ENCODE measurements at regions not wholly inside any gene's neighbourhood (a gene's known extent, or its start where the extent isn't known, plus 50 kb on each side); places are given as distances from the start of the nearest gene placed in this dataset.
"Not testable (repeated sequence)": the region's sequence is repeated elsewhere in the genome, so short reads cannot be mapped to it uniquely, and the experiment has no call there.

GRCh38 chr12:65663097-65663496 is 161.2 kb upstream of the HMGA2 start:
- no peak for ATAC-seq
- intact Hi-C loops (cut with DNase I) = no loop called here
- no peak for DNase-seq (ENCODE audit: low spot score)

DNA sequence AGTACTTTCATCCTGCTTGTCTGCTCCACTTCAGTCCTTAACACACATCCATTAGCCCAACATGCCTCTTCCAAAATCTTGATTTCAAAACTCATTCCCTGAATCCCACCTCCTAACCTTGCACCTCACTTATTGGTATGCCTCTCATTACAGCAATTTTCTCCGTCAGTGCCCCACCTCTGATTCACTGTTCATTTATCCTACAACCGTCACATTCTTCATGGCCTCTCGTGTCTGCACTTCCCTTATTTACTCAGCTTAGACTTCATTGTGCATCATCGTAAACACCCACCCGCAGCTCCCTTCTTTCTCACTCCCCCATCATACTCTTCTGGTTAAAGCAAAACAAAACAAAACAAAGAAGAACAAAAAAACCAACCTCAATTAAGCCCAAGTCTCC is 160.6 kb upstream of the HMGA2 start:
- intact Hi-C loops (cut with DNase I) = no loop called here
- no peak for ATAC-seq
- no peak for DNase-seq (ENCODE audit: low spot score)

DNA sequence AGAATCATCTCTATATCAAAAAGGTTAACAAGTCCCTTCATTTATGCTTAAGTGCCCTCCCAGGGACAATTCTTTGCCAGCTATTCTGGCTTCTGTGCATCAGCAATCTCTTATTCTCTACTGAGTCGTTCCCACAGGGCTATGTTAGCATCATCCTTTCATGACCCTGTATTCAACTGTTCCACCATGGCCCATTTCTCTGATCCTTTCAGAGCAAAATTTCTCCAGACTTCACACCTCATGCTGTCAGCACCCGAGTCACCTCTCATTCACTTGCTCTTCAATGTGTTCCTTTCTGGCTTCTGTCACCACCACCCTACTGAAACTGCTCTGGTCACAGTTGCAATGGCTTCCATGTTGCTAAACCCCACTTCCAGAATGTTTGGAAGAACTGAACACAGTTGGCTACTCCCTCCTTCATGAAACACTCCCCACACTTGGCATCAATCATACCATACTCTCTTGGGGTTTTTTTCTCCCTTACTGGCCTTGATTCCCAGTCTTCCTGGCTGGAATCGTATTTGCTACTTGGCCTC is 159.5 kb upstream of the HMGA2 start:
- no peak for ATAC-seq
- intact Hi-C loops (cut with DNase I) = no loop called here
- no peak for DNase-seq (ENCODE audit: low spot score)

DNA sequence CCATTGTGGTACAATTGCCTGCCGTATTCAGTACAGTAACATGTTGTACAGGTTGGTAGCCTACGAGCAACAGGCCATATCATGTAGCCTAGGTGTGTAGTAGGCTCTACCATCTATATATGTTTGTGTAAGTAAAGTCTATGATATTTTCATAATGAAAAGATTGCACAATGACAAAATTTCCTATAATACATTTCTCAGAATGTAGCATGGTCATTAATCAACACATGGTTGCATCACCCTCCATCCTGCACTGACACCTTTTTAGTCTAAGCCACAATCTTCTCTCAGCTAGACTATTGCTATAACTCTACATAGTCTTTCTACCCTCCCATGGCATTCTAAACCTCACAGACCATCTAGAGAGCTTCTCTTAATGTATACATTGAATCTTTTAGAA is 158.5 kb upstream of the HMGA2 start:
- ATAC-seq (no peak), DNase-seq (ENCODE audit: low spot score) (no peak)
- intact Hi-C loops (cut with DNase I) = no loop called here

- intact Hi-C loops (cut with DNase I) = no loop called here
- ATAC-seq (no peak), DNase-seq (ENCODE audit: low spot score) (no peak)
Observed at GRCh38 chr12:65666876-65667275, 157.4 kb upstream of the HMGA2 start.

- ATAC-seq (no peak), DNase-seq (ENCODE audit: low spot score) (no peak)
- intact Hi-C loops (cut with DNase I) = no loop called here
Observed at GRCh38 chr12:65667932-65668331, 156.4 kb upstream of the HMGA2 start.

- intact Hi-C loops (cut with DNase I) = no loop called here
- DNase-seq (ENCODE audit: low spot score) = no peak
- ATAC-seq = no peak
Observed at GRCh38 chr12:65668981-65669695, 155.1 kb upstream of the HMGA2 start.

- no peak for DNase-seq (ENCODE audit: low spot score)
- ATAC-seq = no peak
- intact Hi-C loops (cut with DNase I) = no loop called here
Observed at GRCh38 chr12:65670775-65671174, 153.5 kb upstream of the HMGA2 start.

DNA sequence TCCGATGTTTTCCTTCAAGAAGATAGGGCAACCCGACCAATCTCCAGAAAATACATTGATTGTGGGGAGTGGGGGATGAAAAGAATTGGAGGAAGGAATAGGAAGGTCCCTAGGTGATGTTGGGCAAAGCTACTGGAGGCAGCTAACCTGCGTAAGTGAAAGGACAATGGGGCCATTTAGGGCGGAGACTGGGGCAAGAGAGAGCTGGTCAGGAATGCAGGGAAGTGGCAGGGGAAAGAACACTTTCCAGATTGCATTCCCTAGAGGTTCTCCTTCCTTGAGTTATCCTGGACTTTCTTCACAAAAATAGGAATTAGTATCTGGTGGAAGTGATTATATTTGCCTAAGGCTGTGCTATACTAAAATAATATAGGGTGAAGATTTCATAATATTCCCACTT is 151.8 kb upstream of the HMGA2 start:
- intact Hi-C loops (cut with DNase I) = no loop called here
- ATAC-seq (no peak), DNase-seq (ENCODE audit: low spot score) (no peak)

GRCh38 chr12:65673156-65673690 is 151.1 kb upstream of the HMGA2 start:
- intact Hi-C loops (cut with DNase I) = no loop called here
- DNase-seq (ENCODE audit: low spot score) (no peak), ATAC-seq (no peak)

DNA sequence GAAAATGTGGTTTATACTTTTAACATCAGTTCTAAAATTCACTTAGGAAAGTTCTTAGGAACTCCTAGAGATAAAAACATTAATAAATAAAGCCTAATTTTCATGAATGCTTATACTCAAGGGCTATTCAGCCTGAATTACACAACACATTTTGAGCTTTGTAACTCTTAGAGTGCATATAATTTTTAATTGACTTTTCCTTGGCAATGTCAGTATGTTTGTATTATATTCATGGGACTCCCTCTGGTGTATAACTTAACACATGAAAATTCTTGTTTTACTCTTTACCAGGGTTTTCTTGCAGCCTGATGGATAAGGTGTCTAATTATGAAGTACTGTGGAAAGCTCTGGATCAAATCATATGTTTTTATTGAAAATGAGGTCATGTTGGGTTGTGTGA is 150.6 kb upstream of the HMGA2 start:
- DNase-seq (ENCODE audit: low spot score) (no peak), ATAC-seq (no peak)
- intact Hi-C loops (cut with DNase I) = no loop called here

GRCh38 chr12:65675141-65675621 is 149.1 kb upstream of the HMGA2 start:
- intact Hi-C loops (cut with DNase I) = no loop called here
- no peak for ATAC-seq
- no peak for DNase-seq (ENCODE audit: low spot score)

GRCh38 chr12:65678172-65678571 is 146.1 kb upstream of the HMGA2 start:
- ATAC-seq; intact Hi-C loops (cut with DNase I); DNase-seq (ENCODE audit: low spot score): not testable (repeated sequence)

GRCh38 chr12:65681226-65681625 is 143.1 kb upstream of the HMGA2 start:
- DNase-seq (ENCODE audit: low spot score) (no peak), ATAC-seq (no peak)
- intact Hi-C loops (cut with DNase I) = no loop called here

GRCh38 chr12:65682112-65682511 is 142.2 kb upstream of the HMGA2 start:
- ATAC-seq (no peak), DNase-seq (ENCODE audit: low spot score) (no peak)
- intact Hi-C loops (cut with DNase I) = no loop called here

- DNase-seq (ENCODE audit: low spot score) (no peak), ATAC-seq (no peak)
- intact Hi-C loops (cut with DNase I) = no loop called here
Observed at GRCh38 chr12:65684906-65685305, 139.4 kb upstream of the HMGA2 start.

DNA sequence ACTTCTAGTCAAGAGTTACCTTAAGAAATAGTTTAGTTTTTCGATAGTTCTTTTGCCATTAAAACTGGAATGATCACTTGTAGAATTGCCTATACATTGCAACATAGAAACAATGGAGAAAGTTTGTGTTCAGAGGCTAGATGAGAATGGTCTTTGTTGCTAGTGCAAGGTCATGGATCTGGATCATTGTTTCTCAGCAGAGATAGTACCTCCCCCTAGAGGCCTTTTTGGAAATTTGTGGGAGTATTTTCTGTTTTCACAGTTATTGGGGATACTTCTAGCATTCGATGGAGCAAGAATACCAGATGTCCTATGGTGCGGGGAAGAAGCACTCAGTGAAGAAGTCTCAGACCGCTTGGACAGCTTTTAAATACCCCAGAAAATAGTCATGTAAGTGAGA is 138.8 kb upstream of the HMGA2 start:
- ATAC-seq = no peak
- no peak for DNase-seq (ENCODE audit: low spot score)
- intact Hi-C loops (cut with DNase I) = no loop called here

- no peak for ATAC-seq
Observed at GRCh38 chr12:65689508-65689907, 134.8 kb upstream of the HMGA2 start.

DNA sequence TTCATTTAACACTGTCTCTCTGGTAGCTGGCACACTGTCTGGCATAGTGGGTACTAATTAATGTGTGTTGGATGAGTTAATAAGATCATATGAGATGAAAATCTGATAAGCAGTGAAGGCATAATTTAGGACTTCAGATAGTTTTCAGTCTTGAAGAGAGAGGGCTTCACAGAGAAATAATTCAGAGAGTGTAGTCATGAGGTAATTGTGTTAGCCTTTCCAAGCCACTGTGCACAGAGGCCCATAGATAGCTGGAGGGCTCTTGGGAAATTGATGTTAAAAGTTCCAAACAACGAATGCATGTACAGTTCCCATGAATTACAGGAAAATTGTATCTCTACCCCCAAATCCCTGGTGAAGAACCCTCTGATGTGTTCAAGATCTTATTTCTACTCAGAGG is 133.8 kb upstream of the HMGA2 start:
- ATAC-seq = no peak
- intact Hi-C loops (cut with DNase I) = no loop called here
- no peak for DNase-seq (ENCODE audit: low spot score)

More at GRCh38 chr12:65689508-65689907, 134.8 kb upstream of the HMGA2 start:
- DNase-seq (ENCODE audit: low spot score) = no peak
- intact Hi-C loops (cut with DNase I) = no loop called here

- ATAC-seq (no peak), DNase-seq (ENCODE audit: low spot score) (no peak)
- intact Hi-C loops (cut with DNase I) = no loop called here
Observed at GRCh38 chr12:65694130-65694529, 130.2 kb upstream of the HMGA2 start.

Measured in sciatic nerve (tissue), 2 donors.